ENCODE measurements at regions not wholly inside any gene's neighbourhood (a gene's known extent, or its start where the extent isn't known, plus 50 kb on each side); places are given as distances from the start of the nearest gene placed in this dataset.

- no peak for TF ChIP-seq FOXM1 (IDR thresholded peaks at IDR 0.05; ENCODE audit: borderline replicate concordance)
- ChIA-PET POLR2A (no interaction called here), CTCF (no interaction called here)
- DNase-seq (ENCODE audit: extremely low spot score) = no peak
These were observed 65.3 kb upstream of the CD96 start for GRCh38 chr3:111476701-111477100.

GRCh38 chr3:111480091-111480490 is 61.9 kb upstream of the CD96 start:
- ChIA-PET POLR2A (no interaction called here), CTCF (no interaction called here)
- no peak for DNase-seq (ENCODE audit: extremely low spot score)
- TF ChIP-seq FOXA1 (IDR thresholded peaks at IDR 0.05) = no peak
- TF ChIP-seq ARNT (IDR thresholded peaks at IDR 0.05) = no peak
- no peak for TF ChIP-seq SUZ12 (IDR thresholded peaks at IDR 0.05)
- TF ChIP-seq ELF4 (IDR thresholded peaks at IDR 0.05) = no peak
- no peak for TF ChIP-seq CTBP1 (IDR thresholded peaks at IDR 0.05; ENCODE audit: borderline replicate concordance)
- no peak for TF ChIP-seq PKNOX1 (IDR thresholded peaks at IDR 0.05)
- no peak for TF ChIP-seq HDGF (IDR thresholded peaks at IDR 0.05; ENCODE audit: borderline replicate concordance)
- no peak for TF ChIP-seq ZNF384 (IDR thresholded peaks at IDR 0.05)
- TF ChIP-seq SP1 (IDR thresholded peaks at IDR 0.05) = no peak
- TF ChIP-seq NFRKB (IDR thresholded peaks at IDR 0.05) = no peak
- no peak for TF ChIP-seq L3MBTL2 (conservative IDR thresholded peaks at IDR 0.05)

- ChIA-PET POLR2A (no interaction called here), CTCF (no interaction called here)
- DNase-seq (ENCODE audit: extremely low spot score) = no peak
- TF ChIP-seq FOXA1 (IDR thresholded peaks at IDR 0.05) (no peak), CTBP1 (IDR thresholded peaks at IDR 0.05; ENCODE audit: borderline replicate concordance) (no peak), L3MBTL2 (conservative IDR thresholded peaks at IDR 0.05) (no peak), ARNT (IDR thresholded peaks at IDR 0.05) (no peak), SP1 (IDR thresholded peaks at IDR 0.05) (no peak)
These were observed 60.4 kb upstream of the CD96 start for GRCh38 chr3:111481551-111481950.

GRCh38 chr3:111482574-111482973 is 59.4 kb upstream of the CD96 start:
- no peak for TF ChIP-seq NFRKB (IDR thresholded peaks at IDR 0.05)
- no peak for TF ChIP-seq FOXK2 (IDR thresholded peaks at IDR 0.05)
- no peak for TF ChIP-seq HDGF (IDR thresholded peaks at IDR 0.05; ENCODE audit: borderline replicate concordance)
- ChIA-PET POLR2A (no interaction called here), CTCF (no interaction called here)
- no peak for DNase-seq (ENCODE audit: extremely low spot score)

- CTCF ChIA-PET = no interaction called here
- TF ChIP-seq NFRKB (IDR thresholded peaks at IDR 0.05) (no peak), CTBP1 (IDR thresholded peaks at IDR 0.05; ENCODE audit: borderline replicate concordance) (no peak), ARNT (IDR thresholded peaks at IDR 0.05) (no peak), HDGF (IDR thresholded peaks at IDR 0.05; ENCODE audit: borderline replicate concordance) (no peak), TARDBP (IDR thresholded peaks at IDR 0.05) (no peak), ELF4 (IDR thresholded peaks at IDR 0.05) (no peak), FOXK2 (IDR thresholded peaks at IDR 0.05) (no peak), LEF1 (IDR thresholded peaks at IDR 0.05; ENCODE audit: borderline replicate concordance) (no peak), SUZ12 (IDR thresholded peaks at IDR 0.05) (no peak), L3MBTL2 (conservative IDR thresholded peaks at IDR 0.05) (no peak), FOXA1 (IDR thresholded peaks at IDR 0.05) (no peak), ZNF384 (IDR thresholded peaks at IDR 0.05) (no peak), SP1 (IDR thresholded peaks at IDR 0.05) (no peak), PKNOX1 (IDR thresholded peaks at IDR 0.05) (no peak), FOXM1 (IDR thresholded peaks at IDR 0.05; ENCODE audit: borderline replicate concordance) (no peak), BHLHE40 (IDR thresholded peaks at IDR 0.05; ENCODE audit: borderline replicate concordance) (no peak)
- POLR2A ChIA-PET = no interaction called here
- DNase-seq (ENCODE audit: extremely low spot score) = no peak
These were observed 56.9 kb upstream of the CD96 start for GRCh38 chr3:111485086-111485485.

Data from HEK293T (cell line).